ENCODE measurements at regions not wholly inside any gene's neighbourhood (a gene's known extent, or its start where the extent isn't known, plus 50 kb on each side); places are given as distances from the start of the nearest gene placed in this dataset.
A peak's percentile ranks its signal among the peaks of the same experiment; 100 is the strongest.

GRCh38 chr15:79656151-79657000, 224.2 kb downstream of the MINAR1 start:
- Histone ChIP-seq H2AFZ (ENCODE audit: low read length, unreplicated experiment) (no peak overlapping the region), H3K79me2 (ENCODE audit: control insufficient read depth, insufficient read depth, low read length, unreplicated experiment) (no peaks in the 10 kb centered on the region), H3K4me3 (ENCODE audit: low read depth, low read length) (no peak overlapping the region), H3K27me3 (ENCODE audit: insufficient read depth, low read length) (no peaks in the 10 kb centered on the region), H3K36me3 (ENCODE audit: insufficient read depth, low read length) (no peaks in the 10 kb centered on the region), H3K27ac (ENCODE audit: low read depth, low read length) (no peak overlapping the region), H3K4me1 (ENCODE audit: control insufficient read depth, insufficient read depth, low read length, unreplicated experiment) (no peaks in the 10 kb centered on the region)

- Histone ChIP-seq H3K79me2 (ENCODE audit: control insufficient read depth, insufficient read depth, low read length, unreplicated experiment) (no peaks in the 10 kb centered on the region), H2AFZ (ENCODE audit: low read length, unreplicated experiment) (no peak overlapping the region), H3K4me1 (ENCODE audit: control insufficient read depth, insufficient read depth, low read length, unreplicated experiment) (no peaks in the 10 kb centered on the region), H3K4me3 (ENCODE audit: low read depth, low read length) (no peak overlapping the region), H3K27ac (ENCODE audit: low read depth, low read length) (no peak overlapping the region), H3K27me3 (ENCODE audit: insufficient read depth, low read length) (no peaks in the 10 kb centered on the region), H3K36me3 (ENCODE audit: insufficient read depth, low read length) (no peaks in the 10 kb centered on the region)
Measured at GRCh38 chr15:79657722-79658121, 225.6 kb downstream of the MINAR1 start.

- Histone ChIP-seq H3K27me3 (ENCODE audit: insufficient read depth, low read length) (no peaks in the 10 kb centered on the region), H3K4me1 (ENCODE audit: control insufficient read depth, insufficient read depth, low read length, unreplicated experiment) (no peaks in the 10 kb centered on the region), H3K36me3 (ENCODE audit: insufficient read depth, low read length) (no peaks in the 10 kb centered on the region), H3K27ac (ENCODE audit: low read depth, low read length) (no peak overlapping the region), H3K4me3 (ENCODE audit: low read depth, low read length) (no peak overlapping the region), H2AFZ (ENCODE audit: low read length, unreplicated experiment) (no peak overlapping the region), H3K79me2 (ENCODE audit: control insufficient read depth, insufficient read depth, low read length, unreplicated experiment) (no peaks in the 10 kb centered on the region)
Measured at GRCh38 chr15:79659691-79660090, 227.6 kb downstream of the MINAR1 start.

- no peaks in the 10 kb centered on the region for H3K36me3 ChIP-seq (ENCODE audit: insufficient read depth, low read length)
- H2AFZ ChIP-seq (ENCODE audit: low read length, unreplicated experiment) = no peak overlapping the region
- H3K4me3 ChIP-seq (ENCODE audit: low read depth, low read length) = no peak overlapping the region
- H3K27ac ChIP-seq (ENCODE audit: low read depth, low read length) = no peak overlapping the region
- H3K4me1 ChIP-seq (ENCODE audit: control insufficient read depth, insufficient read depth, low read length, unreplicated experiment) = no peaks in the 10 kb centered on the region
- H3K27me3 ChIP-seq (ENCODE audit: insufficient read depth, low read length) = no peaks in the 10 kb centered on the region
- H3K79me2 ChIP-seq (ENCODE audit: control insufficient read depth, insufficient read depth, low read length, unreplicated experiment) = no peaks in the 10 kb centered on the region
Measured at GRCh38 chr15:79661411-79661810, 229.3 kb downstream of the MINAR1 start.

GRCh38 chr15:79673416-79674123, 223.2 kb downstream of the MTHFS start:
- H3K79me2 ChIP-seq (ENCODE audit: control insufficient read depth, insufficient read depth, low read length, unreplicated experiment) = no peaks in the 10 kb centered on the region
- no peaks in the 10 kb centered on the region for H3K27me3 ChIP-seq (ENCODE audit: insufficient read depth, low read length)
- peak overlapping the region; percentile 83 for H2AFZ ChIP-seq (ENCODE audit: low read length, unreplicated experiment)
- H3K36me3 ChIP-seq (ENCODE audit: insufficient read depth, low read length) = no peaks in the 10 kb centered on the region
- 0 out of 2 replicates have a peak overlapping the region, but pooled peaks have one; percentile 4 for H3K4me3 ChIP-seq (ENCODE audit: low read depth, low read length)
- peaks cover 20% of the 10 kb centered on the region for H3K4me1 ChIP-seq (ENCODE audit: control insufficient read depth, insufficient read depth, low read length, unreplicated experiment)
- peak overlapping the region; percentile 59 for H3K27ac ChIP-seq (ENCODE audit: low read depth, low read length)

- Histone ChIP-seq H3K27me3 (ENCODE audit: insufficient read depth, low read length) (no peaks in the 10 kb centered on the region), H3K36me3 (ENCODE audit: insufficient read depth, low read length) (no peaks in the 10 kb centered on the region), H3K4me3 (ENCODE audit: low read depth, low read length) (no peak overlapping the region), H2AFZ (ENCODE audit: low read length, unreplicated experiment) (no peak overlapping the region), H3K79me2 (ENCODE audit: control insufficient read depth, insufficient read depth, low read length, unreplicated experiment) (no peaks in the 10 kb centered on the region), H3K4me1 (ENCODE audit: control insufficient read depth, insufficient read depth, low read length, unreplicated experiment) (peaks cover 20% of the 10 kb centered on the region), H3K27ac (ENCODE audit: low read depth, low read length) (peak overlapping the region; percentile 59; the same call in 1 of the 2 replicates)
Measured at GRCh38 chr15:79674124-79674465, 222.7 kb downstream of the MTHFS start.

- no peak overlapping the region for H3K4me3 ChIP-seq (ENCODE audit: low read depth, low read length)
- H3K27ac ChIP-seq (ENCODE audit: low read depth, low read length) = no peak overlapping the region
- no peaks in the 10 kb centered on the region for H3K27me3 ChIP-seq (ENCODE audit: insufficient read depth, low read length)
- no peaks in the 10 kb centered on the region for H3K79me2 ChIP-seq (ENCODE audit: control insufficient read depth, insufficient read depth, low read length, unreplicated experiment)
- H2AFZ ChIP-seq (ENCODE audit: low read length, unreplicated experiment) = no peak overlapping the region
- H3K36me3 ChIP-seq (ENCODE audit: insufficient read depth, low read length) = no peaks in the 10 kb centered on the region
- peaks cover 31% of the 10 kb centered on the region for H3K4me1 ChIP-seq (ENCODE audit: control insufficient read depth, insufficient read depth, low read length, unreplicated experiment)
Measured at GRCh38 chr15:79675982-79676381, 220.8 kb downstream of the MTHFS start.

- no peak overlapping the region for H2AFZ ChIP-seq (ENCODE audit: low read length, unreplicated experiment)
Measured at GRCh38 chr15:79676621-79677020, 220.2 kb downstream of the MTHFS start.

GRCh38 chr15:79677241-79677640, 219.6 kb downstream of the MTHFS start:
- Histone ChIP-seq H3K4me1 (ENCODE audit: control insufficient read depth, insufficient read depth, low read length, unreplicated experiment) (peaks cover 41% of the 10 kb centered on the region), H3K27me3 (ENCODE audit: insufficient read depth, low read length) (no peaks in the 10 kb centered on the region), H3K27ac (ENCODE audit: low read depth, low read length) (no peak overlapping the region), H3K79me2 (ENCODE audit: control insufficient read depth, insufficient read depth, low read length, unreplicated experiment) (no peaks in the 10 kb centered on the region), H3K36me3 (ENCODE audit: insufficient read depth, low read length) (no peaks in the 10 kb centered on the region), H3K4me3 (ENCODE audit: low read depth, low read length) (no peak overlapping the region), H2AFZ (ENCODE audit: low read length, unreplicated experiment) (no peak overlapping the region)

More at GRCh38 chr15:79676621-79677020, 220.2 kb downstream of the MTHFS start:
- no peaks in the 10 kb centered on the region for H3K27me3 ChIP-seq (ENCODE audit: insufficient read depth, low read length)
- H3K36me3 ChIP-seq (ENCODE audit: insufficient read depth, low read length) = no peaks in the 10 kb centered on the region
- H3K79me2 ChIP-seq (ENCODE audit: control insufficient read depth, insufficient read depth, low read length, unreplicated experiment) = no peaks in the 10 kb centered on the region
- H3K4me1 ChIP-seq (ENCODE audit: control insufficient read depth, insufficient read depth, low read length, unreplicated experiment) = peaks cover 37% of the 10 kb centered on the region
- H3K4me3 ChIP-seq (ENCODE audit: low read depth, low read length) = no peak overlapping the region
- H3K27ac ChIP-seq (ENCODE audit: low read depth, low read length) = no peak overlapping the region

GRCh38 chr15:79678032-79678701, 218.6 kb downstream of the MTHFS start:
- Histone ChIP-seq H3K27me3 (ENCODE audit: insufficient read depth, low read length) (no peaks in the 10 kb centered on the region), H3K79me2 (ENCODE audit: control insufficient read depth, insufficient read depth, low read length, unreplicated experiment) (no peaks in the 10 kb centered on the region), H2AFZ (ENCODE audit: low read length, unreplicated experiment) (no peak overlapping the region), H3K4me3 (ENCODE audit: low read depth, low read length) (no peak overlapping the region), H3K4me1 (ENCODE audit: control insufficient read depth, insufficient read depth, low read length, unreplicated experiment) (peaks cover 40% of the 10 kb centered on the region), H3K27ac (ENCODE audit: low read depth, low read length) (no peak overlapping the region), H3K36me3 (ENCODE audit: insufficient read depth, low read length) (no peaks in the 10 kb centered on the region)
